HCT116 (cell line): ENCODE measurements at regions not wholly inside any gene's neighbourhood (a gene's known extent, or its start where the extent isn't known, plus 50 kb on each side); places are given as distances from the start of the nearest gene placed in this dataset.

Source experiments
- ATAC-seq: fragments of 200-7000 bp; cut with Tn5 transposase; 2 replicates; pipeline ENCODE4 v1.9.1; 2020; ENCODE audit warnings: mild to moderate bottlenecking, moderate library complexity
- BruUV-seq: library from RNA; stranded (reverse); fragments of 400-500 nt; replicated peaks from 2 replicates; lab custom pipeline; 2021; lab: Mats Ljungman, UMichigan
- CTCF ChIA-PET: fragments of 300-600 bp; sonication (Branson Sonifier 250); formaldehyde crosslinking; loops from one replicate; lab custom pipeline; 2021; ENCODE audit warnings: antibody characterized with exemption; lab: Charles Lee
- POLR2A ChIA-PET: fragments of 300-600, 350-600 bp; sonication (Branson Sonifier 250); formaldehyde crosslinking; loops from one replicate; lab custom pipeline; 2021; ENCODE audit warnings: antibody characterized with exemption; lab: Charles Lee
- RAD21 ChIA-PET, 2 experiments: fragments of 300-600 bp; sonication (Branson Sonifier 250); formaldehyde crosslinking; loops; one replicate each; lab custom pipeline; 2023; ENCODE audit warnings: low total read pairs in 2 of 2; ENCODE audit not compliant: uncharacterized antibody in 2 of 2, unreplicated experiment in 2 of 2, low non-redundant PET in 1 of 2; lab: Charles Lee
- DNase-seq: peaks from one replicate; pipeline ENCODE4 v3.0.0-alpha.2; 2010; ENCODE audit warnings: low read depth, low spot score
- H2AFZ ChIP-seq: fragments of 200-600 bp; shearing (Covaris generic), sonication (generic); 2 replicates; pipeline ENCODE4 v1.6.1; 2017; ENCODE audit warnings: low read depth, mixed run types, mixed read lengths, antibody characterized with exemption, low read length; ENCODE audit not compliant: poor library complexity, severe bottlenecking
- H3K27ac ChIP-seq: 2 replicates; pipeline ENCODE4 v1.5.1; 2012; ENCODE audit warnings: low read depth, low read length
- H3K27me3 ChIP-seq: fragments of 200-600 bp; sonication (generic); 2 replicates; pipeline ENCODE4 v1.6.1; 2016; ENCODE audit warnings: mixed run types, low read length, mixed read lengths; ENCODE audit not compliant: insufficient read depth
- H3K36me3 ChIP-seq, 2 experiments: fragments of 200-500 bp in 1 of 2; fragments of 200-600 bp in 1 of 2; sonication (Bioruptor generic) in 1 of 2; sonication (generic) in 1 of 2; 2 replicates each; pipeline versions ENCODE4 v1.5.1 to v1.6.1; 2014 to 2016; ENCODE audit warnings: low read length in 2 of 2, inconsistent platforms in 1 of 2, mixed read lengths in 1 of 2, mixed run types in 1 of 2; ENCODE audit not compliant: insufficient read depth in 2 of 2, control insufficient read depth in 1 of 2
- H3K4me1 ChIP-seq, 2 experiments: fragments of 200-600 bp in 1 of 2; sonication (generic) in 1 of 2; 2 replicates each; pipeline versions ENCODE4 v1.5.1 to v1.6.1; 2012 to 2017; ENCODE audit warnings: low read length in 2 of 2, inconsistent platforms in 1 of 2, mild to moderate bottlenecking in 1 of 2, mixed read lengths in 1 of 2, mixed run types in 1 of 2, moderate library complexity in 1 of 2; ENCODE audit not compliant: insufficient read depth in 2 of 2, control insufficient read depth in 1 of 2
- H3K4me2 ChIP-seq: fragments of 200-600 bp; sonication (generic); 2 replicates; pipeline ENCODE4 v1.6.1; 2017; ENCODE audit warnings: mixed run types, low read length, mixed read lengths
- H3K4me3 ChIP-seq, 2 experiments: fragments of 200-600 bp in 1 of 2; sonication (generic) in 1 of 2; replicated peaks in 1 of 2; 2 replicates each; pipeline ENCODE4 v1.5.1; 2011 to 2016; ENCODE audit warnings: low read length in 2 of 2, control low read depth in 1 of 2, low read depth in 1 of 2, mild to moderate bottlenecking in 1 of 2, mixed read lengths in 1 of 2, mixed run types in 1 of 2
- H3K79me2 ChIP-seq: fragments of 200-600 bp; sonication (generic); 2 replicates; pipeline ENCODE4 v1.6.1; 2017; ENCODE audit warnings: mild to moderate bottlenecking, mixed run types, low read length, moderate library complexity, mixed read lengths; ENCODE audit not compliant: insufficient read depth
- H3K9ac ChIP-seq: fragments of 200-600 bp; sonication (generic); 2 replicates; pipeline ENCODE4 v1.6.1; 2016; ENCODE audit warnings: low read length, mixed read lengths
- H3K9me2 ChIP-seq: fragments of 200-600 bp; sonication (generic), shearing (Covaris generic); 2 replicates; pipeline ENCODE4 v1.6.1; 2017; ENCODE audit warnings: mixed run types, mild to moderate bottlenecking, moderate library complexity; ENCODE audit not compliant: insufficient read depth
- H3K9me3 ChIP-seq, 2 experiments: fragments of 200-500 bp in 1 of 2; fragments of 200-600 bp in 1 of 2; sonication (Bioruptor generic) in 1 of 2; sonication (generic) in 1 of 2; 2 replicates each; pipeline ENCODE4 v1.6.1; 2014 to 2017; ENCODE audit warnings: low read length in 2 of 2, mixed read lengths in 2 of 2, inconsistent platforms in 1 of 2, low read depth in 1 of 2, mild to moderate bottlenecking in 1 of 2, mixed run types in 1 of 2, moderate library complexity in 1 of 2; ENCODE audit not compliant: control insufficient read depth in 1 of 2, insufficient read depth in 1 of 2
- H4K20me1 ChIP-seq: fragments of 200-600 bp; sonication (generic), shearing (Covaris generic); 2 replicates; pipeline ENCODE4 v1.6.1; 2017; ENCODE audit warnings: mixed run types, mild to moderate bottlenecking, moderate library complexity; ENCODE audit not compliant: insufficient read depth
- ELF1 ChIP-seq: IDR thresholded peaks from 2 replicates; pipeline ENCODE4 v1.6.1; 2012; ENCODE audit warnings: low read depth, borderline replicate concordance
- EZH2 ChIP-seq: fragments of 200-600 bp; sonication (generic); IDR thresholded peaks from 2 replicates; pipeline ENCODE4 v1.6.1; 2017; ENCODE audit warnings: antibody characterized with exemption, mixed run types
- EZH2phosphoT487 ChIP-seq: fragments of 200-600 bp; IDR thresholded peaks from 2 replicates; pipeline ENCODE4 v1.6.1; 2018; ENCODE audit warnings: antibody characterized with exemption, borderline replicate concordance
- JUND ChIP-seq: IDR thresholded peaks from 2 replicates; pipeline ENCODE4 v1.6.1; 2012
- POLR2AphosphoS5 ChIP-seq: IDR thresholded peaks from 2 replicates; pipeline ENCODE4 v1.6.1; 2011; ENCODE audit warnings: mild to moderate bottlenecking, low read depth, low read length, moderate library complexity
- RAD21 ChIP-seq: IDR thresholded peaks from 2 replicates; pipeline ENCODE4 v1.6.1; 2012; ENCODE audit warnings: low read depth, mild to moderate bottlenecking
- SIN3A ChIP-seq: IDR thresholded peaks from 2 replicates; pipeline ENCODE4 v1.6.1; 2012; ENCODE audit warnings: low read depth
- SP1 ChIP-seq: IDR thresholded peaks from 2 replicates; pipeline ENCODE4 v1.6.1; 2012; ENCODE audit warnings: low read depth
- SRF ChIP-seq: IDR thresholded peaks from 2 replicates; pipeline ENCODE4 v1.6.1; 2012; ENCODE audit warnings: low read depth
- ZNF274 ChIP-seq: fragments of 200-500 bp; sonication (Bioruptor generic); IDR thresholded peaks from 2 replicates; pipeline ENCODE4 v1.6.1; 2014; ENCODE audit warnings: mild to moderate bottlenecking, low read depth, low read length, inconsistent platforms
- intact Hi-C: fragments of 100-400 bp; cut with micrococcal nuclease; formaldehyde crosslinking; loops from 2 replicates; pipeline ENCODE4 v1.10.0; 2022
- TF ChIP-seq, protein P1 (sequence below), 3 experiments: fragments of 200-600 bp in 1 of 3; sonication (generic) in 1 of 3; IDR thresholded peaks in 2 of 3; conservative IDR thresholded peaks in 1 of 3; 2 replicates each; pipeline ENCODE4 v1.5.1; 2012 to 2017; ENCODE audit warnings: low read depth in 2 of 3, low read length in 2 of 3, antibody characterized with exemption in 1 of 3, borderline replicate concordance in 1 of 3, control low read depth in 1 of 3, mild to moderate bottlenecking in 1 of 3, mixed read lengths in 1 of 3, mixed run types in 1 of 3, moderate library complexity in 1 of 3; ENCODE audit not compliant: insufficient read depth in 1 of 3
- TF ChIP-seq, protein P2 (sequence below): IDR thresholded peaks from 2 replicates; pipeline ENCODE4 v1.6.1; 2012
- TF ChIP-seq, protein P3 (sequence below): IDR thresholded peaks from 2 replicates; pipeline ENCODE4 v1.6.1; 2012; ENCODE audit warnings: low read depth

DNA sequence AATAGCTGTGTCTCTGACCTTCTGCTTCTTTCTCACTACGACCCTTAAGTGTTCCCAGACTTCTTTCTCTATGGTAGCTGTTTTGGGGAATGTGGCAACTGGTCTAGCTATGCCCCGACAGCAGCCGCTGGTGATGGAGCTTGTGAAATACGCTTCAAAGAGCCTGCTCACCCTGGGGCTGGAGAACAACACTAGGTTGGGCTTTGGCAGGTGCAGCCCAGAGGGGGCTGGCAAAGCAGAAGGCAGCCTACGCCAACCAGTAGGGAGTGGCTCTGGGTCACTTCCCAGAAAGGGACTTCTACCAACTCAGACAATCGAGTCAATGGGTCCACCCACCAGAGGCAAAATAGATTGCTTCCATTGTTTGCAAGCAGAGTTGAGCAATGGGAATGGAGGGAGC, 262.8 kb downstream of the LMO4 start:
- TF ChIP-seq ELF1 (no peak), POLR2AphosphoS5 (no peak), EZH2 (no peak), RAD21 (no peak), EZH2phosphoT487 (no peak), JUND (no peak), SRF (no peak), ZNF274 (no peak), SIN3A (no peak), SP1 (no peak)
- TF ChIP-seq, protein P1, sequence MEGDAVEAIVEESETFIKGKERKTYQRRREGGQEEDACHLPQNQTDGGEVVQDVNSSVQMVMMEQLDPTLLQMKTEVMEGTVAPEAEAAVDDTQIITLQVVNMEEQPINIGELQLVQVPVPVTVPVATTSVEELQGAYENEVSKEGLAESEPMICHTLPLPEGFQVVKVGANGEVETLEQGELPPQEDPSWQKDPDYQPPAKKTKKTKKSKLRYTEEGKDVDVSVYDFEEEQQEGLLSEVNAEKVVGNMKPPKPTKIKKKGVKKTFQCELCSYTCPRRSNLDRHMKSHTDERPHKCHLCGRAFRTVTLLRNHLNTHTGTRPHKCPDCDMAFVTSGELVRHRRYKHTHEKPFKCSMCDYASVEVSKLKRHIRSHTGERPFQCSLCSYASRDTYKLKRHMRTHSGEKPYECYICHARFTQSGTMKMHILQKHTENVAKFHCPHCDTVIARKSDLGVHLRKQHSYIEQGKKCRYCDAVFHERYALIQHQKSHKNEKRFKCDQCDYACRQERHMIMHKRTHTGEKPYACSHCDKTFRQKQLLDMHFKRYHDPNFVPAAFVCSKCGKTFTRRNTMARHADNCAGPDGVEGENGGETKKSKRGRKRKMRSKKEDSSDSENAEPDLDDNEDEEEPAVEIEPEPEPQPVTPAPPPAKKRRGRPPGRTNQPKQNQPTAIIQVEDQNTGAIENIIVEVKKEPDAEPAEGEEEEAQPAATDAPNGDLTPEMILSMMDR (IDR thresholded peaks at IDR 0.05 in 2 of 3, conservative IDR thresholded peaks at IDR 0.05 in 1 of 3; ENCODE audit: borderline replicate concordance in 1 of 3, insufficient read depth in 1 of 3, low read depth in 2 of 3, low read length in 2 of 3), result no peak
- TF ChIP-seq, protein P2, sequence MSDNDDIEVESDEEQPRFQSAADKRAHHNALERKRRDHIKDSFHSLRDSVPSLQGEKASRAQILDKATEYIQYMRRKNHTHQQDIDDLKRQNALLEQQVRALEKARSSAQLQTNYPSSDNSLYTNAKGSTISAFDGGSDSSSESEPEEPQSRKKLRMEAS, result no peak
- TF ChIP-seq, protein P3, sequence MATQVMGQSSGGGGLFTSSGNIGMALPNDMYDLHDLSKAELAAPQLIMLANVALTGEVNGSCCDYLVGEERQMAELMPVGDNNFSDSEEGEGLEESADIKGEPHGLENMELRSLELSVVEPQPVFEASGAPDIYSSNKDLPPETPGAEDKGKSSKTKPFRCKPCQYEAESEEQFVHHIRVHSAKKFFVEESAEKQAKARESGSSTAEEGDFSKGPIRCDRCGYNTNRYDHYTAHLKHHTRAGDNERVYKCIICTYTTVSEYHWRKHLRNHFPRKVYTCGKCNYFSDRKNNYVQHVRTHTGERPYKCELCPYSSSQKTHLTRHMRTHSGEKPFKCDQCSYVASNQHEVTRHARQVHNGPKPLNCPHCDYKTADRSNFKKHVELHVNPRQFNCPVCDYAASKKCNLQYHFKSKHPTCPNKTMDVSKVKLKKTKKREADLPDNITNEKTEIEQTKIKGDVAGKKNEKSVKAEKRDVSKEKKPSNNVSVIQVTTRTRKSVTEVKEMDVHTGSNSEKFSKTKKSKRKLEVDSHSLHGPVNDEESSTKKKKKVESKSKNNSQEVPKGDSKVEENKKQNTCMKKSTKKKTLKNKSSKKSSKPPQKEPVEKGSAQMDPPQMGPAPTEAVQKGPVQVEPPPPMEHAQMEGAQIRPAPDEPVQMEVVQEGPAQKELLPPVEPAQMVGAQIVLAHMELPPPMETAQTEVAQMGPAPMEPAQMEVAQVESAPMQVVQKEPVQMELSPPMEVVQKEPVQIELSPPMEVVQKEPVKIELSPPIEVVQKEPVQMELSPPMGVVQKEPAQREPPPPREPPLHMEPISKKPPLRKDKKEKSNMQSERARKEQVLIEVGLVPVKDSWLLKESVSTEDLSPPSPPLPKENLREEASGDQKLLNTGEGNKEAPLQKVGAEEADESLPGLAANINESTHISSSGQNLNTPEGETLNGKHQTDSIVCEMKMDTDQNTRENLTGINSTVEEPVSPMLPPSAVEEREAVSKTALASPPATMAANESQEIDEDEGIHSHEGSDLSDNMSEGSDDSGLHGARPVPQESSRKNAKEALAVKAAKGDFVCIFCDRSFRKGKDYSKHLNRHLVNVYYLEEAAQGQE, result no peak
- no peaks in the 10 kb centered on the region for H3K9me2 ChIP-seq
- H3K9ac ChIP-seq, result no peak overlapping the region
- no peaks in the 10 kb centered on the region for H3K27me3 ChIP-seq
- intact Hi-C loops, result no loop called here
- no peak for ATAC-seq
- no peak overlapping the region for H3K4me3 ChIP-seq
- no TSS peak for BruUV-seq
- H3K9me3 ChIP-seq, result no peaks in the 10 kb centered on the region
- H3K79me2 ChIP-seq, result no peaks in the 10 kb centered on the region
- H3K4me2 ChIP-seq, result no peak overlapping the region
- ChIA-PET RAD21 (no interaction called here), POLR2A (no interaction called here), CTCF (no interaction called here)
- no peak overlapping the region for H3K27ac ChIP-seq
- no peak for DNase-seq
- no peaks in the 10 kb centered on the region for H4K20me1 ChIP-seq
- no peak overlapping the region for H2AFZ ChIP-seq
- H3K4me1 ChIP-seq, result no peaks in the 10 kb centered on the region
- no peaks in the 10 kb centered on the region for H3K36me3 ChIP-seq
